Dermis blood vessel endothelial cell (primary cell): ENCODE measurements at regions not wholly inside any gene's neighbourhood (a gene's known extent, or its start where the extent isn't known, plus 50 kb on each side); places are given as distances from the start of the nearest gene placed in this dataset.
"Not testable (repeated sequence)": the region's sequence is repeated elsewhere in the genome, so short reads cannot be mapped to it uniquely, and the experiment has no call there.

Experiments
- DNase-seq: peaks from one replicate; pipeline ENCODE4 v3.0.0; 2010

GRCh38 chr5:97488126-97488668 lies 305.1 kb upstream of the RIOK2 start:
- DNase-seq, result no peak

- no peak for DNase-seq
Measured at GRCh38 chr5:97489010-97489840, 306.2 kb upstream of the RIOK2 start.

- no peak for DNase-seq
Measured at GRCh38 chr5:97494465-97494864, 311.4 kb upstream of the RIOK2 start.

GRCh38 chr5:97495301-97495700 lies 312.3 kb upstream of the RIOK2 start:
- no peak for DNase-seq

- DNase-seq, result no peak
Measured at GRCh38 chr5:97496037-97496436, 313.0 kb upstream of the RIOK2 start.

GRCh38 chr5:97498657-97499056 lies 315.6 kb upstream of the RIOK2 start:
- no peak for DNase-seq

- no peak for DNase-seq
Measured at GRCh38 chr5:97499605-97500004, 316.6 kb upstream of the RIOK2 start.

GRCh38 chr5:97501286-97501964 lies 318.4 kb upstream of the RIOK2 start:
- DNase-seq, result no peak

- no peak for DNase-seq
Measured at GRCh38 chr5:97501965-97502305, 318.9 kb upstream of the RIOK2 start.

- DNase-seq, result no peak
Measured at GRCh38 chr5:97508864-97509263, 325.8 kb upstream of the RIOK2 start.

- not testable (repeated sequence) for DNase-seq
Measured at GRCh38 chr5:97519565-97519964, 336.5 kb upstream of the RIOK2 start.

GRCh38 chr5:97523336-97523735 lies 340.3 kb upstream of the RIOK2 start:
- DNase-seq, result not testable (repeated sequence)

GRCh38 chr5:97525780-97526179 lies 342.7 kb upstream of the RIOK2 start:
- no peak for DNase-seq

- DNase-seq, result peak; percentile 59
Measured at GRCh38 chr5:97528941-97529340, 345.9 kb upstream of the RIOK2 start.

GRCh38 chr5:97529354-97529985 lies 346.4 kb upstream of the RIOK2 start:
- DNase-seq, result no peak

GRCh38 chr5:97531549-97531948 lies 348.5 kb upstream of the RIOK2 start:
- DNase-seq, result no peak

GRCh38 chr5:97534166-97534565 lies 351.1 kb upstream of the RIOK2 start:
- peak; percentile 68 for DNase-seq

GRCh38 chr5:97536683-97537082 lies 353.6 kb upstream of the RIOK2 start:
- no peak for DNase-seq

- peak; percentile 46 for DNase-seq
Measured at GRCh38 chr5:97538912-97539311, 355.9 kb upstream of the RIOK2 start.

GRCh38 chr5:97541864-97542263 lies 358.8 kb upstream of the RIOK2 start:
- no peak for DNase-seq

GRCh38 chr5:97542469-97542868 lies 359.4 kb upstream of the RIOK2 start:
- DNase-seq, result no peak

- DNase-seq, result no peak
Measured at GRCh38 chr5:97543166-97543565, 360.1 kb upstream of the RIOK2 start.

- DNase-seq, result no peak
Measured at GRCh38 chr5:97544240-97544639, 361.2 kb upstream of the RIOK2 start.

- no peak for DNase-seq
Measured at GRCh38 chr5:97544678-97545077, 361.6 kb upstream of the RIOK2 start.
